GM23338 (cell line): ENCODE measurements at regions not wholly inside any gene's neighbourhood (a gene's known extent, or its start where the extent isn't known, plus 50 kb on each side); places are given as distances from the start of the nearest gene placed in this dataset.

ENCODE experiments used
- ATAC-seq: fragments of 200-7000 bp; cut with Tn5 transposase; 3 replicates; pipeline ENCODE4 v1.9.1; 2020
- DNase-seq: peaks from one replicate; pipeline ENCODE4 v3.0.0-alpha.2; 2015; ENCODE audit warnings: low spot score
- H2AFZ ChIP-seq: fragments of 200-600 bp; sonication (generic); 2 replicates; pipeline ENCODE4 v1.8.0; 2016; ENCODE audit warnings: antibody characterized with exemption, mild to moderate bottlenecking, moderate library complexity
- H3F3A ChIP-seq: fragments of 200-600 bp; sonication (generic); replicated peaks from 2 replicates; pipeline ENCODE4 v1.8.0; 2017; ENCODE audit warnings: antibody characterized with exemption, mixed run types, low read depth
- H3K27ac ChIP-seq: fragments of 200-600 bp; sonication (generic); 2 replicates; pipeline ENCODE4 v1.6.1; 2016; ENCODE audit warnings: low read depth
- H3K27me3 ChIP-seq: fragments of 200-600 bp; sonication (generic); 2 replicates; pipeline ENCODE4 v1.8.0; 2016; ENCODE audit warnings: mild to moderate bottlenecking, mixed run types, moderate library complexity; ENCODE audit not compliant: insufficient read depth
- H3K36me3 ChIP-seq: fragments of 200-600 bp; sonication (generic); 2 replicates; pipeline ENCODE4 v1.8.0; 2016; ENCODE audit warnings: mild to moderate bottlenecking; ENCODE audit not compliant: insufficient read depth
- H3K4me1 ChIP-seq: fragments of 200-600 bp; sonication (generic); 2 replicates; pipeline ENCODE4 v1.8.0; 2016; ENCODE audit warnings: mild to moderate bottlenecking, moderate library complexity; ENCODE audit not compliant: insufficient read depth
- H3K4me2 ChIP-seq: fragments of 200-600 bp; sonication (generic); 2 replicates; pipeline ENCODE4 v1.7.1; 2017; ENCODE audit warnings: mixed run types
- H3K4me3 ChIP-seq: fragments of 200-600 bp; sonication (generic); 2 replicates; pipeline ENCODE4 v1.6.1; 2016; ENCODE audit warnings: mixed run types
- H3K79me2 ChIP-seq: fragments of 200-600 bp; sonication (generic); replicated peaks from 2 replicates; pipeline ENCODE4 v1.8.0; 2017; ENCODE audit warnings: mild to moderate bottlenecking; ENCODE audit not compliant: insufficient read depth
- H3K9me2 ChIP-seq: fragments of 200-600 bp; sonication (generic); 2 replicates; pipeline ENCODE4 v1.8.0; 2017; ENCODE audit not compliant: insufficient read depth
- H4K20me1 ChIP-seq: fragments of 200-600 bp; sonication (generic); replicated peaks from 2 replicates; pipeline ENCODE4 v1.8.0; 2017; ENCODE audit warnings: mild to moderate bottlenecking; ENCODE audit not compliant: insufficient read depth
- H3K27ac Mint-ChIP-seq: 2 replicates; pipeline ENCODE4 v1.8.0; 2020; ENCODE audit warnings: inconsistent platforms, mild to moderate bottlenecking, moderate library complexity, mixed read lengths
- H3K27me3 Mint-ChIP-seq: 3 replicates; pipeline ENCODE4 v1.8.0; 2022; ENCODE audit warnings: low read depth, mild to moderate bottlenecking, moderate library complexity, mixed read lengths, inconsistent platforms; ENCODE audit not compliant: insufficient read depth, poor library complexity
- H3K36me3 Mint-ChIP-seq: 3 replicates; pipeline ENCODE4 v1.8.0; 2021; ENCODE audit warnings: low read depth, mild to moderate bottlenecking, inconsistent platforms, moderate library complexity, mixed read lengths
- H3K4me1 Mint-ChIP-seq: 3 replicates; pipeline ENCODE4 v1.8.0; 2020; ENCODE audit warnings: mild to moderate bottlenecking, inconsistent platforms, mixed read lengths
- H3K4me3 Mint-ChIP-seq: 3 replicates; pipeline ENCODE4 v1.8.0; 2021; ENCODE audit warnings: moderate library complexity, mild to moderate bottlenecking, inconsistent platforms, mixed read lengths
- H3K9me3 Mint-ChIP-seq: 3 replicates; pipeline ENCODE4 v1.8.0; 2020; ENCODE audit warnings: moderate library complexity, mild to moderate bottlenecking, inconsistent platforms, mixed read lengths
- CREB1 ChIP-seq: fragments of 250-450 bp; sonication (Bioruptor Pico); IDR thresholded peaks from 2 replicates; pipeline ENCODE4 v1.5.0; 2020; ENCODE audit warnings: low read depth, mild to moderate bottlenecking, moderate library complexity
- EZH2 ChIP-seq: fragments of 200-600 bp; sonication (generic); IDR thresholded peaks from one replicate; pipeline ENCODE4 v1.8.0; 2017; ENCODE audit warnings: antibody characterized with exemption, mild to moderate bottlenecking, low read depth; ENCODE audit not compliant: unreplicated experiment
- EZH2phosphoT487 ChIP-seq: fragments of 200-600 bp; sonication (generic); IDR thresholded peaks from one replicate; pipeline ENCODE4 v1.8.1; 2018; ENCODE audit warnings: antibody characterized with exemption; ENCODE audit not compliant: unreplicated experiment
- NANOG ChIP-seq: IDR thresholded peaks from 2 replicates; pipeline ENCODE4 v1.6.1; 2016; ENCODE audit warnings: antibody characterized with exemption, borderline replicate concordance
- POLR2AphosphoS5 ChIP-seq: IDR thresholded peaks from 2 replicates; pipeline ENCODE4 v1.6.1; 2016; ENCODE audit warnings: antibody characterized with exemption, low read depth
- ZNF331 ChIP-seq: fragments of 250-450 bp; sonication (Bioruptor Pico); IDR thresholded peaks from 2 replicates; pipeline ENCODE4 v1.5.0; 2020; ENCODE audit warnings: low read depth, mild to moderate bottlenecking, moderate library complexity
- TF ChIP-seq, protein P1 (sequence below): IDR thresholded peaks from one replicate; pipeline ENCODE4 v1.6.1; 2018; ENCODE audit warnings: antibody characterized with exemption; ENCODE audit not compliant: unreplicated experiment
- TF ChIP-seq, protein P2 (sequence below): IDR thresholded peaks from 2 replicates; pipeline ENCODE4 v1.6.1; 2016; ENCODE audit warnings: antibody characterized with exemption
- TF ChIP-seq, protein P3 (sequence below): fragments of 250-450 bp; sonication (Bioruptor Pico); IDR thresholded peaks from 2 replicates; pipeline ENCODE4 v1.5.0; 2020; ENCODE audit warnings: mild to moderate bottlenecking, moderate library complexity
- TF ChIP-seq, protein P4 (sequence below), 2 experiments: fragments of 200-600 bp in 1 of 2; sonication (generic) in 1 of 2; conservative IDR thresholded peaks; 2 replicates each; pipeline versions ENCODE4 v1.5.1 to v1.6.1; 2016 to 2017; ENCODE audit warnings: antibody characterized with exemption in 2 of 2, low read depth in 2 of 2, mild to moderate bottlenecking in 2 of 2, moderate library complexity in 1 of 2

DNA sequence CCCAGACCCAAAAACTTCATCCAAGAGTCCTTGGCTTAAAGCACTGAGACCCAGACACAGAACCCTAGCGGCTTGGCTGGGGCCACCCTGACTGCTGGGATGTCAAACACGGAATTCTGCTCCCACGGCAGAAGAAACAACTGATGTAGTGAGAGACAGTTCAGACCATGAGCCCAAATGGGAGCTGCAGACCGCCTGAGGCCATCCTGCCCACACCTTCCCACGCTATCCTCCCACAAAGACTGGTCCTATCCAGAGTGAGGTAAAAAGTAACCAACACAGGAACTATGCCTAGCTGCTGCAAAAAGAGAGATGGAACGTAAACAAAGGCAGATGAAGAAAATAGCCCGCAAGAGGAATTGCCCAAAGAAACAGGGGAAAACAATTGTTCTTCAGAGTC lies 203.3 kb downstream of the PTPRU start:
- no peaks in the 10 kb centered on the region for H3F3A ChIP-seq
- Mint-ChIP-seq H3K27ac (no peak overlapping the region), H3K36me3 (no peaks in the 10 kb centered on the region), H3K27me3 (peaks cover 18% of the 10 kb centered on the region), H3K4me1 (peaks cover 29% of the 10 kb centered on the region), H3K9me3 (no peaks in the 10 kb centered on the region), H3K4me3 (no peak overlapping the region)
- no peak overlapping the region for H3K4me3 ChIP-seq
- H3K79me2 ChIP-seq = no peaks in the 10 kb centered on the region
- H3K27ac ChIP-seq = no peak overlapping the region
- H2AFZ ChIP-seq = peak overlapping the region; percentile 69
- no peak overlapping the region for H3K4me2 ChIP-seq
- no peaks in the 10 kb centered on the region for H3K27me3 ChIP-seq
- peaks cover 10% of the 10 kb centered on the region for H3K4me1 ChIP-seq
- ATAC-seq (no peak), DNase-seq (no peak)
- TF ChIP-seq EZH2 (no peak), NANOG (no peak), EZH2phosphoT487 (no peak), ZNF331 (CRISPR knock-in tag) (no peak), CREB1 (CRISPR knock-in tag) (no peak), POLR2AphosphoS5 (no peak)
- TF ChIP-seq, protein P1, sequence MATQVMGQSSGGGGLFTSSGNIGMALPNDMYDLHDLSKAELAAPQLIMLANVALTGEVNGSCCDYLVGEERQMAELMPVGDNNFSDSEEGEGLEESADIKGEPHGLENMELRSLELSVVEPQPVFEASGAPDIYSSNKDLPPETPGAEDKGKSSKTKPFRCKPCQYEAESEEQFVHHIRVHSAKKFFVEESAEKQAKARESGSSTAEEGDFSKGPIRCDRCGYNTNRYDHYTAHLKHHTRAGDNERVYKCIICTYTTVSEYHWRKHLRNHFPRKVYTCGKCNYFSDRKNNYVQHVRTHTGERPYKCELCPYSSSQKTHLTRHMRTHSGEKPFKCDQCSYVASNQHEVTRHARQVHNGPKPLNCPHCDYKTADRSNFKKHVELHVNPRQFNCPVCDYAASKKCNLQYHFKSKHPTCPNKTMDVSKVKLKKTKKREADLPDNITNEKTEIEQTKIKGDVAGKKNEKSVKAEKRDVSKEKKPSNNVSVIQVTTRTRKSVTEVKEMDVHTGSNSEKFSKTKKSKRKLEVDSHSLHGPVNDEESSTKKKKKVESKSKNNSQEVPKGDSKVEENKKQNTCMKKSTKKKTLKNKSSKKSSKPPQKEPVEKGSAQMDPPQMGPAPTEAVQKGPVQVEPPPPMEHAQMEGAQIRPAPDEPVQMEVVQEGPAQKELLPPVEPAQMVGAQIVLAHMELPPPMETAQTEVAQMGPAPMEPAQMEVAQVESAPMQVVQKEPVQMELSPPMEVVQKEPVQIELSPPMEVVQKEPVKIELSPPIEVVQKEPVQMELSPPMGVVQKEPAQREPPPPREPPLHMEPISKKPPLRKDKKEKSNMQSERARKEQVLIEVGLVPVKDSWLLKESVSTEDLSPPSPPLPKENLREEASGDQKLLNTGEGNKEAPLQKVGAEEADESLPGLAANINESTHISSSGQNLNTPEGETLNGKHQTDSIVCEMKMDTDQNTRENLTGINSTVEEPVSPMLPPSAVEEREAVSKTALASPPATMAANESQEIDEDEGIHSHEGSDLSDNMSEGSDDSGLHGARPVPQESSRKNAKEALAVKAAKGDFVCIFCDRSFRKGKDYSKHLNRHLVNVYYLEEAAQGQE = no peak
- TF ChIP-seq, protein P2, sequence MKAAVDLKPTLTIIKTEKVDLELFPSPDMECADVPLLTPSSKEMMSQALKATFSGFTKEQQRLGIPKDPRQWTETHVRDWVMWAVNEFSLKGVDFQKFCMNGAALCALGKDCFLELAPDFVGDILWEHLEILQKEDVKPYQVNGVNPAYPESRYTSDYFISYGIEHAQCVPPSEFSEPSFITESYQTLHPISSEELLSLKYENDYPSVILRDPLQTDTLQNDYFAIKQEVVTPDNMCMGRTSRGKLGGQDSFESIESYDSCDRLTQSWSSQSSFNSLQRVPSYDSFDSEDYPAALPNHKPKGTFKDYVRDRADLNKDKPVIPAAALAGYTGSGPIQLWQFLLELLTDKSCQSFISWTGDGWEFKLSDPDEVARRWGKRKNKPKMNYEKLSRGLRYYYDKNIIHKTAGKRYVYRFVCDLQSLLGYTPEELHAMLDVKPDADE = no peak
- TF ChIP-seq, protein P3, sequence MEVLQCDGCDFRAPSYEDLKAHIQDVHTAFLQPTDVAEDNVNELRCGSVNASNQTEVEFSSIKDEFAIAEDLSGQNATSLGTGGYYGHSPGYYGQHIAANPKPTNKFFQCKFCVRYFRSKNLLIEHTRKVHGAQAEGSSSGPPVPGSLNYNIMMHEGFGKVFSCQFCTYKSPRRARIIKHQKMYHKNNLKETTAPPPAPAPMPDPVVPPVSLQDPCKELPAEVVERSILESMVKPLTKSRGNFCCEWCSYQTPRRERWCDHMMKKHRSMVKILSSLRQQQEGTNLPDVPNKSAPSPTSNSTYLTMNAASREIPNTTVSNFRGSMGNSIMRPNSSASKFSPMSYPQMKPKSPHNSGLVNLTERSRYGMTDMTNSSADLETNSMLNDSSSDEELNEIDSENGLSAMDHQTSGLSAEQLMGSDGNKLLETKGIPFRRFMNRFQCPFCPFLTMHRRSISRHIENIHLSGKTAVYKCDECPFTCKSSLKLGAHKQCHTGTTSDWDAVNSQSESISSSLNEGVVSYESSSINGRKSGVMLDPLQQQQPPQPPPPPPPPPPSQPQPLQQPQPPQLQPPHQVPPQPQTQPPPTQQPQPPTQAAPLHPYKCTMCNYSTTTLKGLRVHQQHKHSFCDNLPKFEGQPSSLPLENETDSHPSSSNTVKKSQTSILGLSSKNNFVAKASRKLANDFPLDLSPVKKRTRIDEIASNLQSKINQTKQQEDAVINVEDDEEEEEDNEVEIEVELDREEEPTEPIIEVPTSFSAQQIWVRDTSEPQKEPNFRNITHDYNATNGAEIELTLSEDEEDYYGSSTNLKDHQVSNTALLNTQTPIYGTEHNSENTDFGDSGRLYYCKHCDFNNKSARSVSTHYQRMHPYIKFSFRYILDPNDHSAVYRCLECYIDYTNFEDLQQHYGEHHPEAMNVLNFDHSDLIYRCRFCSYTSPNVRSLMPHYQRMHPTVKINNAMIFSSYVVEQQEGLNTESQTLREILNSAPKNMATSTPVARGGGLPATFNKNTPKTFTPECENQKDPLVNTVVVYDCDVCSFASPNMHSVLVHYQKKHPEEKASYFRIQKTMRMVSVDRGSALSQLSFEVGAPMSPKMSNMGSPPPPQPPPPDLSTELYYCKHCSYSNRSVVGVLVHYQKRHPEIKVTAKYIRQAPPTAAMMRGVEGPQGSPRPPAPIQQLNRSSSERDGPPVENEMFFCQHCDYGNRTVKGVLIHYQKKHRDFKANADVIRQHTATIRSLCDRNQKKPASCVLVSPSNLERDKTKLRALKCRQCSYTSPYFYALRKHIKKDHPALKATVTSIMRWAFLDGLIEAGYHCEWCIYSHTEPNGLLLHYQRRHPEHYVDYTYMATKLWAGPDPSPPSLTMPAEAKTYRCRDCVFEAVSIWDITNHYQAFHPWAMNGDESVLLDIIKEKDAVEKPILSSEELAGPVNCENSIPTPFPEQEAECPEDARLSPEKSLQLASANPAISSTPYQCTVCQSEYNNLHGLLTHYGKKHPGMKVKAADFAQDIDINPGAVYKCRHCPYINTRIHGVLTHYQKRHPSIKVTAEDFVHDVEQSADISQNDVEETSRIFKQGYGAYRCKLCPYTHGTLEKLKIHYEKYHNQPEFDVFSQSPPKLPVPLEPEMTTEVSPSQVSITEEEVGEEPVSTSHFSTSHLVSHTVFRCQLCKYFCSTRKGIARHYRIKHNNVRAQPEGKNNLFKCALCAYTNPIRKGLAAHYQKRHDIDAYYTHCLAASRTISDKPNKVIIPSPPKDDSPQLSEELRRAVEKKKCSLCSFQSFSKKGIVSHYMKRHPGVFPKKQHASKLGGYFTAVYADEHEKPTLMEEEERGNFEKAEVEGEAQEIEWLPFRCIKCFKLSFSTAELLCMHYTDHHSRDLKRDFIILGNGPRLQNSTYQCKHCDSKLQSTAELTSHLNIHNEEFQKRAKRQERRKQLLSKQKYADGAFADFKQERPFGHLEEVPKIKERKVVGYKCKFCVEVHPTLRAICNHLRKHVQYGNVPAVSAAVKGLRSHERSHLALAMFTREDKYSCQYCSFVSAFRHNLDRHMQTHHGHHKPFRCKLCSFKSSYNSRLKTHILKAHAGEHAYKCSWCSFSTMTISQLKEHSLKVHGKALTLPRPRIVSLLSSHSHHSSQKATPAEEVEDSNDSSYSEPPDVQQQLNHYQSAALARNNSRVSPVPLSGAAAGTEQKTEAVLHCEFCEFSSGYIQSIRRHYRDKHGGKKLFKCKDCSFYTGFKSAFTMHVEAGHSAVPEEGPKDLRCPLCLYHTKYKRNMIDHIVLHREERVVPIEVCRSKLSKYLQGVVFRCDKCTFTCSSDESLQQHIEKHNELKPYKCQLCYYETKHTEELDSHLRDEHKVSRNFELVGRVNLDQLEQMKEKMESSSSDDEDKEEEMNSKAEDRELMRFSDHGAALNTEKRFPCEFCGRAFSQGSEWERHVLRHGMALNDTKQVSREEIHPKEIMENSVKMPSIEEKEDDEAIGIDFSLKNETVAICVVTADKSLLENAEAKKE (CRISPR knock-in tag) = no peak
- TF ChIP-seq, protein P4, sequence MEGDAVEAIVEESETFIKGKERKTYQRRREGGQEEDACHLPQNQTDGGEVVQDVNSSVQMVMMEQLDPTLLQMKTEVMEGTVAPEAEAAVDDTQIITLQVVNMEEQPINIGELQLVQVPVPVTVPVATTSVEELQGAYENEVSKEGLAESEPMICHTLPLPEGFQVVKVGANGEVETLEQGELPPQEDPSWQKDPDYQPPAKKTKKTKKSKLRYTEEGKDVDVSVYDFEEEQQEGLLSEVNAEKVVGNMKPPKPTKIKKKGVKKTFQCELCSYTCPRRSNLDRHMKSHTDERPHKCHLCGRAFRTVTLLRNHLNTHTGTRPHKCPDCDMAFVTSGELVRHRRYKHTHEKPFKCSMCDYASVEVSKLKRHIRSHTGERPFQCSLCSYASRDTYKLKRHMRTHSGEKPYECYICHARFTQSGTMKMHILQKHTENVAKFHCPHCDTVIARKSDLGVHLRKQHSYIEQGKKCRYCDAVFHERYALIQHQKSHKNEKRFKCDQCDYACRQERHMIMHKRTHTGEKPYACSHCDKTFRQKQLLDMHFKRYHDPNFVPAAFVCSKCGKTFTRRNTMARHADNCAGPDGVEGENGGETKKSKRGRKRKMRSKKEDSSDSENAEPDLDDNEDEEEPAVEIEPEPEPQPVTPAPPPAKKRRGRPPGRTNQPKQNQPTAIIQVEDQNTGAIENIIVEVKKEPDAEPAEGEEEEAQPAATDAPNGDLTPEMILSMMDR (conservative IDR thresholded peaks at IDR 0.05; ENCODE audit: low read depth in 2 of 2) = no peak
- H4K20me1 ChIP-seq = no peaks in the 10 kb centered on the region
- no peaks in the 10 kb centered on the region for H3K36me3 ChIP-seq
- H3K9me2 ChIP-seq = no peaks in the 10 kb centered on the region
